ENCODE measurements at regions not wholly inside any gene's neighbourhood (a gene's known extent, or its start where the extent isn't known, plus 50 kb on each side); places are given as distances from the start of the nearest gene placed in this dataset.
"Not testable (repeated sequence)": the region's sequence is repeated elsewhere in the genome, so short reads cannot be mapped to it uniquely, and the experiment has no call there.

- H3K4me1 ChIP-seq (ENCODE audit: control insufficient read depth in 2 of 2, insufficient read depth in 2 of 2, low read length in 2 of 2): no peaks in the 10 kb centered on the region
- intact Hi-C loops (cut with micrococcal nuclease): no loop called here
- Mint-ChIP-seq H3K9me3 (ENCODE audit: insufficient read depth) (peaks cover 9% of the 10 kb centered on the region), H3K27me3 (no peaks in the 10 kb centered on the region), H3K27ac (no peak overlapping the region), H3K4me3 (no peak overlapping the region), H3K4me1 (no peaks in the 10 kb centered on the region)
- TF ChIP-seq CTCF (IDR thresholded peaks at IDR 0.05) (no peak), EZH2 (IDR thresholded peaks at IDR 0.05; ENCODE audit: borderline replicate concordance, insufficient read depth, low read depth, low read length, poor library complexity, severe bottlenecking) (no peak)
- DNase-seq: no peak
- CTCF ChIA-PET: no interaction called here
- H3K4me2 ChIP-seq (replicated peaks; ENCODE audit: low read depth, low read length, poor library complexity, severe bottlenecking): no peak overlapping the region
- no peaks in the 10 kb centered on the region for H3K36me3 ChIP-seq (replicated peaks in 1 of 2; ENCODE audit: control extremely low read depth in 1 of 2, control insufficient read depth in 1 of 2, extremely low read depth in 1 of 2, insufficient read depth in 2 of 2, low read length in 1 of 2)
- H3K4me3 ChIP-seq (ENCODE audit: control extremely low read depth in 1 of 5, extremely low read depth in 1 of 5, insufficient read depth in 1 of 5, low read depth in 2 of 5, low read length in 4 of 5): no peak overlapping the region
- no peaks in the 10 kb centered on the region for H3K27me3 ChIP-seq (replicated peaks in 1 of 4; ENCODE audit: control extremely low read depth in 1 of 4, control insufficient read depth in 3 of 4, insufficient read depth in 4 of 4, low read length in 3 of 4)
- no peak overlapping the region for H3K27ac ChIP-seq (ENCODE audit: low read length in 2 of 2)
- no peak overlapping the region for H2AFZ ChIP-seq (ENCODE audit: insufficient read depth, low read depth, low read length, poor library complexity, severe bottlenecking)
- POLR2A ChIA-PET: no interaction called here
- H4K20me1 ChIP-seq (ENCODE audit: control insufficient read depth, insufficient read depth, low read length, poor library complexity, severe bottlenecking): no peaks in the 10 kb centered on the region
- H3K9ac ChIP-seq (ENCODE audit: low read length): no peak overlapping the region
- peaks cover 0 to 1% (median 0%) of the 10 kb centered on the region in 3 donors for H3K9me3 ChIP-seq (ENCODE audit: control extremely low read depth in 1 of 3, control insufficient read depth in 2 of 3, insufficient read depth in 1 of 3, low read length in 2 of 3)
- no CpG with 5 or more reads among the region's 2 CpGs for WGBS (ENCODE audit: insufficient coverage)
- no peak for ATAC-seq (ENCODE audit: low read depth)
- H3K79me2 ChIP-seq (ENCODE audit: control insufficient read depth, insufficient read depth, low read length): no peaks in the 10 kb centered on the region
Observed at GRCh38 chr14:27338012-27338411, 740.2 kb upstream of the NOVA1 start.

GRCh38 chr14:27363036-27363435 is 765.2 kb upstream of the NOVA1 start:
- H3K27me3 ChIP-seq (replicated peaks in 1 of 4; ENCODE audit: control extremely low read depth in 1 of 4, control insufficient read depth in 3 of 4, insufficient read depth in 4 of 4, low read length in 3 of 4); H3K27me3 Mint-ChIP-seq; H4K20me1 ChIP-seq (ENCODE audit: control insufficient read depth, insufficient read depth, low read length, poor library complexity, severe bottlenecking); intact Hi-C loops (cut with micrococcal nuclease); H3K36me3 ChIP-seq (replicated peaks in 1 of 2; ENCODE audit: control extremely low read depth in 1 of 2, control insufficient read depth in 1 of 2, extremely low read depth in 1 of 2, insufficient read depth in 2 of 2, low read length in 1 of 2); H3K4me2 ChIP-seq (replicated peaks; ENCODE audit: low read depth, low read length, poor library complexity, severe bottlenecking); H3K27ac ChIP-seq (ENCODE audit: low read length in 2 of 2); H2AFZ ChIP-seq (ENCODE audit: insufficient read depth, low read depth, low read length, poor library complexity, severe bottlenecking); POLR2A ChIA-PET; H3K4me1 Mint-ChIP-seq; DNase-seq; H3K4me3 ChIP-seq (ENCODE audit: control extremely low read depth in 1 of 5, extremely low read depth in 1 of 5, insufficient read depth in 1 of 5, low read depth in 2 of 5, low read length in 4 of 5); H3K4me3 Mint-ChIP-seq; H3K9me3 Mint-ChIP-seq (ENCODE audit: insufficient read depth); H3K27ac Mint-ChIP-seq; H3K79me2 ChIP-seq (ENCODE audit: control insufficient read depth, insufficient read depth, low read length); ATAC-seq (ENCODE audit: low read depth); CTCF ChIA-PET; H3K9ac ChIP-seq (ENCODE audit: low read length); H3K4me1 ChIP-seq (ENCODE audit: control insufficient read depth in 2 of 2, insufficient read depth in 2 of 2, low read length in 2 of 2); H3K9me3 ChIP-seq (ENCODE audit: control extremely low read depth in 1 of 3, control insufficient read depth in 2 of 3, insufficient read depth in 1 of 3, low read length in 2 of 3): not testable (repeated sequence)
- 66% methylated on average over 5 of the region's 8 CpGs for WGBS (ENCODE audit: insufficient coverage)
